RWPE2 (cell line): ENCODE measurements at regions not wholly inside any gene's neighbourhood (a gene's known extent, or its start where the extent isn't known, plus 50 kb on each side); places are given as distances from the start of the nearest gene placed in this dataset.

Experiments
- ATAC-seq: fragments of 200-7000 bp; cut with Tn5 transposase; 3 replicates; pipeline ENCODE4 v1.9.1; 2021; ENCODE audit warnings: low read depth
- DNase-seq: peaks from one replicate; pipeline ENCODE4 v3.0.0-alpha.2; 2020; ENCODE audit warnings: low spot score
- H3K27ac ChIP-seq: fragments of 450-650 bp; 2 replicates; pipeline ENCODE4 v1.5.1; 2017; ENCODE audit warnings: mild to moderate bottlenecking; ENCODE audit not compliant: poor library complexity, severe bottlenecking
- H3K27me3 ChIP-seq: fragments of 250-450 bp; sonication (Bioruptor Pico); 2 replicates; pipeline ENCODE4 v1.5.1; 2021; ENCODE audit warnings: mild to moderate bottlenecking, moderate library complexity; ENCODE audit not compliant: insufficient read depth, poor library complexity, severe bottlenecking
- H3K36me3 ChIP-seq: fragments of 250-450 bp; sonication (Bioruptor Pico); 2 replicates; pipeline ENCODE4 v1.5.1; 2020; ENCODE audit warnings: low read depth, mild to moderate bottlenecking, moderate library complexity
- H3K4me1 ChIP-seq: fragments of 250-450 bp; sonication (Bioruptor Pico); 2 replicates; pipeline ENCODE4 v1.5.1; 2021; ENCODE audit warnings: mild to moderate bottlenecking, moderate library complexity; ENCODE audit not compliant: insufficient read depth, poor library complexity, severe bottlenecking
- H3K4me3 ChIP-seq: fragments of 250-450 bp; sonication (Bioruptor Pico); 2 replicates; pipeline ENCODE4 v1.5.1; 2021; ENCODE audit warnings: mild to moderate bottlenecking, moderate library complexity; ENCODE audit not compliant: severe bottlenecking
- H3K9me3 ChIP-seq: fragments of 250-450 bp; sonication (Bioruptor Pico); 2 replicates; pipeline ENCODE4 v1.5.1; 2021; ENCODE audit warnings: mild to moderate bottlenecking, moderate library complexity; ENCODE audit not compliant: severe bottlenecking
- CTCF ChIP-seq: fragments of 450-650 bp; IDR thresholded peaks from one replicate; pipeline ENCODE4 v1.5.1; 2017; ENCODE audit warnings: mild to moderate bottlenecking, moderate library complexity; ENCODE audit not compliant: poor library complexity, severe bottlenecking

GRCh38 chr17:70795620-70796019 lies 626.3 kb downstream of the KCNJ2 start:
- DNase-seq (no peak), ATAC-seq (no peak)
- no peaks in the 10 kb centered on the region for H3K4me1 ChIP-seq
- H3K27me3 ChIP-seq: no peaks in the 10 kb centered on the region
- no peaks in the 10 kb centered on the region for H3K9me3 ChIP-seq
- H3K4me3 ChIP-seq: no peak overlapping the region
- TF ChIP-seq CTCF: no peak
- H3K36me3 ChIP-seq: no peaks in the 10 kb centered on the region
- no peak overlapping the region for H3K27ac ChIP-seq

- DNase-seq: no peak
- Histone ChIP-seq H3K9me3 (no peaks in the 10 kb centered on the region), H3K4me1 (no peaks in the 10 kb centered on the region), H3K27ac (no peak overlapping the region), H3K4me3 (no peak overlapping the region), H3K27me3 (no peaks in the 10 kb centered on the region), H3K36me3 (no peaks in the 10 kb centered on the region)
- no peak for ATAC-seq
- TF ChIP-seq CTCF: no peak
Measured at GRCh38 chr17:70796757-70797156, 627.4 kb downstream of the KCNJ2 start.

- H3K27me3 ChIP-seq: no peaks in the 10 kb centered on the region
- ATAC-seq (no peak), DNase-seq (no peak)
- no peaks in the 10 kb centered on the region for H3K4me1 ChIP-seq
- H3K27ac ChIP-seq: no peak overlapping the region
- H3K36me3 ChIP-seq: no peaks in the 10 kb centered on the region
- H3K9me3 ChIP-seq: no peaks in the 10 kb centered on the region
- no peak overlapping the region for H3K4me3 ChIP-seq
- no peak for TF ChIP-seq CTCF
Measured at GRCh38 chr17:70797166-70797565, 627.8 kb downstream of the KCNJ2 start.

- H3K27ac ChIP-seq: no peak overlapping the region
- ATAC-seq (no peak), DNase-seq (no peak)
- TF ChIP-seq CTCF: no peak
- H3K36me3 ChIP-seq: no peaks in the 10 kb centered on the region
- no peaks in the 10 kb centered on the region for H3K27me3 ChIP-seq
- H3K9me3 ChIP-seq: no peaks in the 10 kb centered on the region
- no peaks in the 10 kb centered on the region for H3K4me1 ChIP-seq
- H3K4me3 ChIP-seq: no peak overlapping the region
Measured at GRCh38 chr17:70804161-70804560, 634.8 kb downstream of the KCNJ2 start.

GRCh38 chr17:70808596-70808995 lies 639.3 kb downstream of the KCNJ2 start:
- no peaks in the 10 kb centered on the region for H3K9me3 ChIP-seq
- peak; percentile 42 for TF ChIP-seq CTCF
- H3K36me3 ChIP-seq: no peaks in the 10 kb centered on the region
- H3K27ac ChIP-seq: no peak overlapping the region
- ATAC-seq: peak; percentile 42; the same call in 2 of the 3 replicates
- no peaks in the 10 kb centered on the region for H3K4me1 ChIP-seq
- DNase-seq: no peak
- H3K4me3 ChIP-seq: no peak overlapping the region
- no peaks in the 10 kb centered on the region for H3K27me3 ChIP-seq
